DMS153 treated with DMSO at 0.1 percent for 48 hours (cell line): ENCODE measurements at regions not wholly inside any gene's neighbourhood (a gene's known extent, or its start where the extent isn't known, plus 50 kb on each side); places are given as distances from the start of the nearest gene placed in this dataset.

ENCODE experiments used
- DNase-seq: peaks from one replicate; lab custom pipeline; 2025; ENCODE audit not compliant: unreplicated experiment; lab: John Stamatoyannopoulos, UW

GRCh38 chr16:65876624-65877023 is 489.9 kb upstream of the CDH5 start:
- DNase-seq = no peak

GRCh38 chr16:65876056-65876408 is 490.5 kb upstream of the CDH5 start:
- no peak for DNase-seq

DNA sequence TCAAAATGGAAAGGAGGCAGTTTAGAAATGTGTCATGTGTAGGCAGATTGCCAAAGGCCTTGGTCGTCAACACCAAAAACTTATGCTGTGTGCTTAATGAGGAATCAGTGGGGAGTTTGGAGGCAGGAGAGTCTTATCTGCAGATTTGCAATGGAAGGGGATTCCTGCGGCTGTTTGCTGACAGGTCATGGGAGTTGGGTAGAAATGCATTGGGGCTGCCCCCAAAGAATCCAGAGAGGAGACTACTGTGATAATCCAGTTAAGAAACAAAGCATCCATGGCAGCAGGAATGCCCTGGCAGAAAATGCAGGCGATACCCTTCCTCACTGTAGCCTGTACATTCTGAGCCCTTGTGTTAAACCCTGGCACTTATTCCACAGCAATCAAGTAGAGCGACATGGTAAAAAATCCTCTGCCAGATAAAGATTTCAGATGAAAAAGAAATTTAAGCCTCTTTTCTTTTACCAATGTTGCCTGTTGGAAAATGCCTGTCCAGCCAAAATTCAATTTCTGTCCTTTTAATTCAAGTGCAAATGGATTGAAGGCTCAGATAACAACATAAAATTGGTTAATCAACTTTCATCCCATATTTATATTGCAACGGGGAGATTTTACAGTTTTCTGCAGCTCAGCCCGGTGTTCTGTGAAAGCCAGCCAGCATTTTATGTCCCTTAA is 491.0 kb upstream of the CDH5 start:
- no peak for DNase-seq

DNA sequence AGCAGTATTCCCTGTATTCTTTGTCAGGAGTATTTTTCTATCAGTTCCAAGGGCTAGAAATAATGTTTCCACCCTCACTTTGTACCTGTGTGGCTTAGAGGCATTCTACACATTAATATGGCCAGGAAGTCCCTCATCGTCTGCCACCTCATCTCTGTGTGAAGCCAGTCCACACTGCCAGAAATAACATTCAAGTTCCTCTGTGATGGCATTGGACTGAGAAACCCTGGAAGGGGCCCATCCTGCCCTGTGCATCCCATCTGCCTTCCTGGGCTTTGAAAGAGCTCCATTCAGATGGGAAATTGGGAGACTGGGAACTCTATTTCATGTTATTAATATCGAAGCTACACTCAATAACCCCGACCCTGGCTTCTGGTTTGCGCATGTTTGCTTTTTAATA is 497.2 kb upstream of the CDH5 start:
- DNase-seq = no peak

GRCh38 chr16:65867276-65867960 is 499.1 kb upstream of the CDH5 start:
- DNase-seq = no peak

DNA sequence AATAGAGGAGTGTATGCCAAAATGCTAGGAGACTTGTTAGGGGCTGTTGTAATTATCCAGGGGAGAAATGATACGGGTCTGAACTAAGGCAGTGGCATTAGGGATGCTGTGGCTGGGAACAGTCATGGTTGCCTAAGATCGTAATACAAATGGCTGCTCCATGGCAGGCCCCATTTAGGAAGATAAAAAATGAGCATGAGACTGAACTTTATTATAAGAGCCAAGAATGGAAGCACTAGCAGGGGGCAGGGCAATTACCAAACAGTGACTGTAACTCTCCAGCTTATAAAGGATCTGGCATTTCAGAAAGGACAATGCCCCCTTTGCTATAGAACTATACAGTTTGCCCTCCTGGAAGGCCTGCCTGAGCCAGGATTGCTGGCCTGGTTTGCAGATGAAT is 503.3 kb upstream of the CDH5 start:
- no peak for DNase-seq

GRCh38 chr16:65861131-65861731 is 505.3 kb upstream of the CDH5 start:
- no peak for DNase-seq

GRCh38 chr16:65855171-65856145 is 511.0 kb upstream of the CDH5 start:
- no peak for DNase-seq

DNA sequence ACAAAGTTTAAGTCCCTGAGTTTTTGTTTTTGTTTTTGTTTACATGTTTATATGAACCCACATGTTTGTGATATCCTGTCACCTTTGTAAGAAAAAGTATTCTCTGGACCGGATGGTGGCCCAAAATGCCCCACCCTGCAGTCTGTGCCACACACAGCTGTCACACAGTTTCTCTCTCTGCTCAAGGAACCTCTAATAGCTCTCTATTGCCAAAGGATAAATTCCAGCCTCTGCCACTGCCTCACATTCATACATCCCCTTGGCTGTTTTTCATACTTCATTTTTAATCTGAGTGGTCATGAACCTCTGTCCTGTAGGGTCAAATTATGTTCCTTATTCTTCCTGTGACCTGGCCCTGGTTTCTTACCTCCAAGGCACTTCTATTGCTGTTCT is 520.3 kb upstream of the CDH5 start:
- DNase-seq = no peak

DNA sequence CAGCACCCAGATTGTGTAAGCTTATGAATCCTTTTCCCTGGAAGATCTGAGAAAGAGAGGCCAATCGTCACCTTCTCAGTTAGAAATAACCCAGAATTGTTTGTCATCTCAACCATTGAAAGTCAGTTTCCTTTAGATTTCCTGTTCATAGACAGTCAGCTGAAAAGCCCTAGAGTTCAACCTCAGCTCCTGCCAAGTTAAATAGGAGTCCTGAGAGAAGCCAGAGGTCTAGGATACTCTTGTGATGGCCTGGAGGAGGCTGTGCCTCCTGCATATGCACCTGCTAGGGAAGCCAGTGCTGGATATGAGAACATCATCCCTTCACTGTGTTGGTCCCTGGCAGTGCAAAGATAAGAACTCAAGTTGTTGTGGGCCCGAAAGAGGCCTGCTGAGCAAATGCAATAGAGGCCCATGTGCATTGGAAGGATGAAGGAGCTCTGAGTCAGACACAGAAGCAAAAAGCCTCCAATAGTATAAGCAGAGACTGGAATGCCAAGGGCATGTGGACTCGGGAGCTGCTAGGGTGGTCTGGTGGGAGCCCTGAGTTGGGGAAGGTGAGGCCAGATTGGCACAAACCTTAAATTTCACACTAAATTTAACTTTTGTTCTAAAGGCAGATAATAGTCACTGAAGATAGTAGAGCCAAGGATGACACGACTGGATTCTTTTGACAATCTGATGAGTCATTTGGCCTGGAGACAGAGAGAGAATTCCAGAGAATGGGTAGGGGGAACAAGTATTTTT is 520.9 kb upstream of the CDH5 start:
- DNase-seq = no peak

- DNase-seq = no peak
Observed at GRCh38 chr16:65843941-65844340, 522.5 kb upstream of the CDH5 start.

DNA sequence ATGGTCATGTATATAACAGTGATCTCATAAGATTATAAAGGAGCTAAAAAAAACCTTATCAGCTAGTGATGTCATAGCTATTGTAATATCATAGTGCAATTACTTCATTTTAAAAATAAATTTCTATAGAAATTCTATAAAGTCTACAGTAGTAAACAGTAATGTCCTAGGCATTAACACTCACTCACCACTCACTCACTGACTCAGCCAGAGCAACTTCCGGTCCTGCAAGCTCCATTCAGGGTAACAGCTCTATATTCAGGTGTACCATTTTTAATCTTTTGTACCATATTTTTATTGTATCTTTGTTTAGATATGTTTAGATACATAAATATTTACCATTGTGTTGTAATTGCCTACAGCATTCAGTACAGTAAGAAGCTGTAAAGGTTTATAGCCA is 524.4 kb upstream of the CDH5 start:
- DNase-seq = no peak

GRCh38 chr16:65838001-65838400 is 528.5 kb upstream of the CDH5 start:
- no peak for DNase-seq

DNA sequence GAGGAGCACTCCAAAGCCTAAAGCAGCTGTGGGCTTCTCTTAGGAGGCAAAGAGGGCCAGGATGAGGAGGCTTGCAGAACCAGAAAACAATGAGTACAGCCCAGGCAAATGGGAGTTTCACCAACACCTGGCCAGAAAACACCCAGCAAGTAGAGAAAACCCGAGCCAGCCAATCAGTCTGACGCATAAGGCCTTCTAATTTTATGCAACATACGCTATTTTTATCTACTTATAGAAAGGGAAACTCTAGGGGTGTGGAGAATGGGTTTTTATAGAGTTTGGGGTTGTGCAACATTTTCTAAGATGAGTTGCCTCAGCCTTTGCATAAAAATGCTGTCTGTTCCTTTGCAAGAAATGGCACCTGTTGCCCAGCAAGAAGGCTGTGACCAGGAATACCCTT is 529.0 kb upstream of the CDH5 start:
- DNase-seq = no peak

DNA sequence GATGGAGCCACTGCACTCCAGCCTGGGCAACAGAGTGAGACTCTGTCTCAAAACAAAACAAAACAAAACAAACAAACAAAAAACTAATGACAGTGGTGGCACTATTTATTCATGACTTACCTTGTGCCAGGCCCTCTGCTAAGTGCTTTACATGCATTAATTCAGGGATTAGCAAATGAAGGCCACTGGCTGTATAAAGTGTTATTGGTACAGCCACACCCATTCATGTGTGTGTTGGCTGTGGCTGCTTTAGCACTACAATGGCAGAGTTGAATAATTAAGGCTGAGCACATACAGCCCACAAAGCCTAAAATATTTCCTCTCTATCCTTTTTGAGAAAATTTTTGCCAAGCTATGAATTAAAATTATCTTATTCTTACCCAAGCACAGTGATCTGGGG is 531.8 kb upstream of the CDH5 start:
- no peak for DNase-seq

- no peak for DNase-seq
Observed at GRCh38 chr16:65833171-65833871, 533.2 kb upstream of the CDH5 start.

DNA sequence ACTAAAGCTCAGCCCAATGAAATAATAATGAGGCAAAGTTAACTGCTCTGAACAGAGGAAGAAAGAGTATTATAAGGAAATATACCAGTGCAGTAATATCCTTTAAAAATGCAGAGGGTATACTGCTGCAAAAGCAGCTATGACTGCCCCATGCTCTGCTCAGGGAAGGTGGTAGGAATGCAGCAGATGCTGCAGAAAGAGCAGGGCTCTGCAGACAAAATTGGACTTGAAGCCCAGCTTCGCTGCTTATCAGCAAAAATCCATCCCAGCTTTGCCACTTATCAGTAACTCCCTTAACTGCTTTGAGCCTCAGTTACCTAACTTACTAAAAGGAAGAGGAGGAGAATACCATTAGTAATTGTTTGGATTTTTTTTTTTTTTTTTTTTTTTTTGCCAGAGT is 533.8 kb upstream of the CDH5 start:
- DNase-seq = no peak

GRCh38 chr16:65831903-65832666 is 534.4 kb upstream of the CDH5 start:
- no peak for DNase-seq

DNA sequence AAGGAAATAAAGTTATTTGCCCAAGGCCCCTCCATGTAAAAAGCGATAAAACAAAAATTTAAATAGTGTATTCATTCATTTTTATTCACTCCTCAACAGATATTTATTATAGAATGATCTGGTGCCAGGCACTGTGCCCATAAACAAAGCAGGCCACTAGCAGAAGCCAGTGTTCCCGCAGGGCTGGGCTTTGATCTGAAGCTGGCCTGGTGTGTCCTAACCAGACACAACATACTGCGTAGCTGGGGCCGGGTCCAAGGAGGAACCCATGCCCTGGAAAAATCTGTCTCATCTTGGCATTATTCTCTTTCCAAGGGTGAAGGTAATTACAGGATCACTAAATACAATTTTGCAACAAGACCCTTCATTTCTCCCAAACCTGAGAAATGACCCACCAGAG is 537.4 kb upstream of the CDH5 start:
- DNase-seq = no peak
